NB4 (cell line): ENCODE measurements at regions not wholly inside any gene's neighbourhood (a gene's known extent, or its start where the extent isn't known, plus 50 kb on each side); places are given as distances from the start of the nearest gene placed in this dataset.

Source experiments
- DNase-seq: peaks from one replicate; pipeline ENCODE4 v3.0.0; 2010; ENCODE audit warnings: low read depth
- H3K4me3 ChIP-seq: one replicate; pipeline ENCODE4 v1.5.1; 2011; ENCODE audit warnings: mild to moderate bottlenecking, low read depth, low read length, moderate library complexity
- CTCF ChIP-seq: IDR thresholded peaks from one replicate; pipeline ENCODE4 v1.5.1; 2012; ENCODE audit warnings: low read depth, low read length
- MAX ChIP-seq: IDR thresholded peaks from 2 replicates; pipeline ENCODE4 v1.6.1; 2011; ENCODE audit warnings: low read depth, low read length
- MYC ChIP-seq: IDR thresholded peaks from 2 replicates; pipeline ENCODE4 v1.6.1; 2011; ENCODE audit warnings: low read depth, low read length
- POLR2A ChIP-seq: IDR thresholded peaks from 2 replicates; pipeline ENCODE4 v1.6.1; 2011; ENCODE audit warnings: mild to moderate bottlenecking; ENCODE audit not compliant: insufficient read length; ENCODE audit errors: extremely low read depth

- H3K4me3 ChIP-seq: no peak overlapping the region
- no peak for DNase-seq
- TF ChIP-seq POLR2A (no peak), MAX (no peak), CTCF (no peak), MYC (no peak)
These were observed 64.5 kb upstream of the STX18 start for GRCh38 chr4:4606321-4606720.

- H3K4me3 ChIP-seq: no peak overlapping the region
- TF ChIP-seq MAX: no peak
- no peak for TF ChIP-seq POLR2A
- no peak for TF ChIP-seq CTCF
- TF ChIP-seq MYC: no peak
- DNase-seq: no peak
These were observed 64.0 kb upstream of the STX18 start for GRCh38 chr4:4605849-4606248.

GRCh38 chr4:4603592-4603991, 61.7 kb upstream of the STX18 start:
- TF ChIP-seq CTCF (no peak), MAX (no peak), POLR2A (no peak), MYC (no peak)
- no peak for DNase-seq
- no peak overlapping the region for H3K4me3 ChIP-seq

- H3K4me3 ChIP-seq: no peak overlapping the region
- DNase-seq: no peak
- TF ChIP-seq CTCF (no peak), POLR2A (no peak), MYC (no peak), MAX (no peak)
These were observed 61.2 kb upstream of the STX18 start for GRCh38 chr4:4603067-4603466.

- no peak for TF ChIP-seq MAX
- no peak for TF ChIP-seq POLR2A
- TF ChIP-seq MYC: no peak
- TF ChIP-seq CTCF: no peak
- H3K4me3 ChIP-seq: no peak overlapping the region
- DNase-seq: no peak
These were observed 60.6 kb upstream of the STX18 start for GRCh38 chr4:4602468-4602867.
